HG03039 (cell line): ENCODE measurements at regions not wholly inside any gene's neighbourhood (a gene's known extent, or its start where the extent isn't known, plus 50 kb on each side); places are given as distances from the start of the nearest gene placed in this dataset.

Source experiments
- ATAC-seq: cut with Tn5 transposase; IDR thresholded peaks from one replicate; pipeline ENCODE4 v1.9.1; 2021; ENCODE audit warnings: mild to moderate bottlenecking, moderate library complexity; ENCODE audit not compliant: unreplicated experiment

GRCh38 chr7:34269084-34269483 is 363.7 kb downstream of the BMPER start:
- ATAC-seq, result no peak

- ATAC-seq, result no peak
These were observed 370.3 kb downstream of the BMPER start for GRCh38 chr7:34275624-34276023.

- ATAC-seq, result peak; percentile 53
These were observed 371.9 kb downstream of the BMPER start for GRCh38 chr7:34277016-34277802.

- no peak for ATAC-seq
These were observed 372.5 kb downstream of the BMPER start for GRCh38 chr7:34277803-34278199.

GRCh38 chr7:34281260-34281659 is 375.9 kb downstream of the BMPER start:
- ATAC-seq, result no peak

- no peak for ATAC-seq
These were observed 375.7 kb upstream of the NPSR1 start for GRCh38 chr7:34282271-34282670.

- no peak for ATAC-seq
These were observed 361.4 kb upstream of the NPSR1 start for GRCh38 chr7:34296663-34297062.

- no peak for ATAC-seq
These were observed 359.5 kb upstream of the NPSR1 start for GRCh38 chr7:34298492-34299013.

- ATAC-seq, result no peak
These were observed 359.0 kb upstream of the NPSR1 start for GRCh38 chr7:34299066-34299465.

- no peak for ATAC-seq
These were observed 350.5 kb upstream of the NPSR1 start for GRCh38 chr7:34307540-34307939.

GRCh38 chr7:34308595-34308994 is 349.4 kb upstream of the NPSR1 start:
- no peak for ATAC-seq

GRCh38 chr7:34309116-34309515 is 348.9 kb upstream of the NPSR1 start:
- ATAC-seq, result no peak

GRCh38 chr7:34309584-34309983 is 348.4 kb upstream of the NPSR1 start:
- no peak for ATAC-seq

GRCh38 chr7:34311591-34311990 is 346.4 kb upstream of the NPSR1 start:
- ATAC-seq, result no peak

- no peak for ATAC-seq
These were observed 345.4 kb upstream of the NPSR1 start for GRCh38 chr7:34312624-34313023.

- ATAC-seq, result no peak
These were observed 344.7 kb upstream of the NPSR1 start for GRCh38 chr7:34313289-34313688.

GRCh38 chr7:34315032-34315431 is 343.0 kb upstream of the NPSR1 start:
- ATAC-seq, result no peak

- ATAC-seq, result no peak
These were observed 341.0 kb upstream of the NPSR1 start for GRCh38 chr7:34317039-34317438.

GRCh38 chr7:34320412-34320811 is 337.6 kb upstream of the NPSR1 start:
- no peak for ATAC-seq

- peak; percentile 95 for ATAC-seq
These were observed 336.9 kb upstream of the NPSR1 start for GRCh38 chr7:34320926-34321661.

GRCh38 chr7:34322841-34323240 is 335.2 kb upstream of the NPSR1 start:
- no peak for ATAC-seq

- ATAC-seq, result no peak
These were observed 330.3 kb upstream of the NPSR1 start for GRCh38 chr7:34327681-34328080.
